GDM1 (cell line): ENCODE measurements at regions not wholly inside any gene's neighbourhood (a gene's known extent, or its start where the extent isn't known, plus 50 kb on each side); places are given as distances from the start of the nearest gene placed in this dataset.
"Not testable (repeated sequence)": the region's sequence is repeated elsewhere in the genome, so short reads cannot be mapped to it uniquely, and the experiment has no call there.

Experiments
- DNase-seq: peaks from one replicate; lab custom pipeline; 2025; lab: John Stamatoyannopoulos, UW

DNA sequence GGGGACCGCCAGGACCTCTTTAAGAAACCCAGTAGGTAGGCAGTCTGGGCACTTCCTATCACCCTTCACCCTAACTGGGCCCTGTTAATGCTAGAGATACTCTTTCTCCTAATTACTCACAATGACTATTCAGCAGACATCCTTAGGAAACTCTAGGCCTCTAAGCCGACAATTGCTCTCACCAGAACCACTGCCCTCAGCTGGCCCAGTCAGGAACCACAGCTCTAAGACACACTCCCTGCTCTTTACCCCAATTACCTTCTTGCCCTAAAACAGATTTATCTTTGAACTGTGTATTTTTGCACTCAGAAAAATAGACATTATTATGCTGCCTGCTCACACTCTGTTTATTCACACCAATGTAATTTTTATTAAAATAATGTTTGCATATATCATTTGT, 432.6 kb upstream of the SLC30A5 start:
- DNase-seq: no peak

DNA sequence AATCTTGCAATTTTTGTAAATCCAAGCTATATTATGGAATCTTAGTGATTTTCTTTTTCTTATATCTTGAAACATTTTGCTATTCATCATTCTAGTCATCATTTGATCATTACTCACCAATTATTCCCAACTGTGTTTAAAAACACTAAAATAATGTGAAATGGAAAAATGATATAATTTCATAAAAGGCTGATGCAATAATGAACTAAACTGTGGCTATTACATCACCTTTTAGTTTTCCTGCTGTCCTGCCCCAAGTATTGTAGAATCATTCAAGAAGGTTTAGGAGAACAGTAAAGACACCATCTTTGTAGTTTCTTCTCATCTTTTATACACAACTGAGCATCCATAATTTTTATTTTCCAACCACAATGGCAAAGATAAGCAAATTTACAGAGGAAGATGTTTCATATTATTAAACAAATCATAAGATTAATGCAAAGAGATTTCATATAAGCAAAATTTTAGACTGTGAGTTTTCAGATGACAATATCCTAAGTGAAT, 431.0 kb upstream of the SLC30A5 start:
- no peak for DNase-seq

DNA sequence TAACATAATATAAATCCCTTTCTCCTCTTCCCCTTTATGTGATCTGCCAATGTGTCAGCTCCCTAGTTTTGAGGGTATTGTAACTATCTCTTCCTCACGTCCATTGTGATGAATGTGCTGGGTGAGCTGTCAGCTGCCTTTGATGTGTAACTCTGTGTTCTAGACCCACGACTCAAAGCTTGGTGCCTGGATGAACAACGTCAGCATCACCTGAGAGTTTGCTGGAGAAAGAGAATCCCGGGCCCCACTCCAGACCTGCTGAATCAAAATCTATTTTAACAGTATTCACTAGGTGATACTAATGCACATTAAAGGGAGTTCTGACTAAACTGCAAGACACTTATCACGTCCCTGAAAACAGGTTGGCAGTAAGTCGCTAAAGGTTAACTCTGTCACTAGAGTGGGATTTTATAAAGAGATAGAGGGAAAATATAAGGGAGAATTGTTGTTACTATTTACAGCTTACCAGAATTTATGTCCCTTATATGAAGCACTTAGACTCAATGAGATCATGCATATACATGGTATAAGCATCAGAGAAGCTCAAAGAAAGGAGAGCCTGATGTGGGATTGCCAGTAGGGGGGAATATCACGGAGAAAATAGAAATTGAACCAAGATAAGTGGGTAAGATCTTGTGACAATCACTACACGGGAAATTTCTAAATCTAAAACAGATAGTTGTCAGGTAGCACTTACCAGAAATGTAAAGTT, 423.8 kb upstream of the SLC30A5 start:
- no peak for DNase-seq

DNA sequence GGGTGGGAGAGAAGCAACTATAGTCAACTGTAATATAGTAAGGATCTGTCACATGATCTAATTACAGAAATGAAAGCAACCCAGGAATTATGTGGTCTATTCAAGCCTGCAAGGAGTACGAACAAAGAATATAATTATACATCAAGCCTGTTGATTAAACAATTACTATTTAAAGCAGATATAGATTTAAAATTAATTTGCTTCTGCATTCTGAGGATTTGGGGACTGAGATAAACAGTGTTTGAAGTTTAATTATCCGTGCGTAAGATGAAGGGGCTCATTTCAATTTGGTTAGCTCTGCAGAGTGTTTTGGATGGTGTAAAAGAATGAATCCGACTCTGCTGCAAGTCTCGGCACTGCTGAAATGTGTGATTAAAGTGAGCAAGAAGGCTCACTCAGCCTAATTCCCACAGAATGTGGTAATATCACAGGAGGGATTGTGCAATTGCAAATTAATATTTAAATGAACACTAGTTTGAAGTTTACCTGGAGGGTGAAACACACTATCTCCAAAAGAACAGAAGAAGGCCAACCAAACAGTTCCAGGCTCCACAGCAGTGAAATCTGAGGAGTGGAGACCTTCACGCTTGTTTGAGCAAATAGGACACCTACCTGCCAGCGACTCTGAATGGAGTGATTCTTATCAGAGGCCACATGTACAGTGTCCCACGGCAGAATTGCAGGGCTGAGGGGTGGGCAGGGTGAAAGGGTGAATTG, 420.6 kb upstream of the SLC30A5 start:
- no peak for DNase-seq

DNA sequence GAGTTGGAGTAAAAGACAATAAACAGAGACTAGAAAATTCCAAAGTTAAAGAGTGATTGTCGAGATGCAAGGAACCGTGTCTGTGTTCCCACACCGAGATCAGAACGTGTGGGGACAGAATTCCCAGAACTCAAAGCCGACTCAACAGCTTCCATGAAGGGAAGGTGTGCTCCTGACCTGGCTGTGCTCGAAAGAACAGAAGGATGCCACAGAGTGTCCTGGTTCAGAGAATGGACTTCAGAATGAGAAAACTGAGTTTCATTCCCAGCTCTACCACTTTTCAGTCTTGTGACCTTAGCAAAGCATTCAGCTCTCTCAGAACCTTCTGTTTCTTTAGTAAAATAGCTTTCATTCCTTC, 420.0 kb upstream of the SLC30A5 start:
- no peak for DNase-seq

DNA sequence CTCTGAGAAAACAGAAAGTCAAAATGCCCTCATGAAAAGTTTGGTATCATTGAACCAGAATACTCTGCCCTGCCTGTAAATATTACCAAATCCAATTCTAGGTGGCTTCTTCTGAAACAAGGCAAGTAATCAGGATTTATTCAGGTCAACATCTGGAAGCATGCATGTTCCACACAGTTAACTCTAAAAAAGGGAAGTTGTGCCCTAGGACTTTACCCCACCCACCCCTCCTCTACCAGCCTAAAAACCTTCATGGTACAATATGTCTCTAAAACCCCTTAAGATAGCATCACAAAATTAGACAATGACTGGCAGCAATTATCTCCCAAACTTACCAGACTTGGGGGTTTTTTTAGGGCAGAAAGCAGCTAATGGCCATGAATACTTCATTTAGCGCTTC, 414.8 kb upstream of the SLC30A5 start:
- no peak for DNase-seq

DNA sequence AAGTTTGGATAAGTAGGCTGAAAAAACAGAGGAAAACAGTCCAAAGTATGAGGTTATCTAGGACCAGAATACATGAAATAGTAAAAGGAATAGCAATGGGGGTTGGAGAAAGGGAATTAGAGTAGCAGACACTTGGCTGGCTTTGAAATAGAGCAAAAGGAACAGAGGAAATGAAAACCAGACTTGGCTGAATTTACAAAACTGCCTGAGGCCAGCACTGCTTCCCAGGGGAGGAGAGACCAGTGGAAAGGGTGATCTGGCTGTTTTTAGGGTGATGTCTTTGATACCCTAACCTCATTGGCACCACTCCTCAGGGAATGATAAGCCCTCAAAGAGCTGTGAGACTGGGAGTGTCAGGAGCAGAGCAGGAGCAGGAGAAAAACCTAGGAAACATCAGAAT, 413.4 kb upstream of the SLC30A5 start:
- no peak for DNase-seq

DNA sequence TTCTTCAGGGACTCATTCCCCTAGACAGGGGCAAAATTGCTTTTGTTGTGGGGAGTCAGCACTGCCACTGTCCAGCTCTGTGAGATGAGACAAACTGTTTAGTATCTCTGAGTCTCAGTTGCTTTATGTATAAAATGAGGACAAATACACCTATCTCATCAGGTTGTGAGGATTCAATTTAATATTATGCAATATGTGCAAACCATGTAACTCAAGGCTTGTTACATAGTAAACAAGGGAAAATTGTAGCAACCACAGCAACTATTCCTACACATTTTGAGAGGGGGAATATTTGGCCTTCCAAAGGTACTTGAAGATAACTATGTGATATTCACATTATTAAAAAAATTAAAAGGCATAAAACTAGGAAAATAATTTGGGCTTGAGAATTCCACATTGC, 411.9 kb upstream of the SLC30A5 start:
- DNase-seq: no peak

DNA sequence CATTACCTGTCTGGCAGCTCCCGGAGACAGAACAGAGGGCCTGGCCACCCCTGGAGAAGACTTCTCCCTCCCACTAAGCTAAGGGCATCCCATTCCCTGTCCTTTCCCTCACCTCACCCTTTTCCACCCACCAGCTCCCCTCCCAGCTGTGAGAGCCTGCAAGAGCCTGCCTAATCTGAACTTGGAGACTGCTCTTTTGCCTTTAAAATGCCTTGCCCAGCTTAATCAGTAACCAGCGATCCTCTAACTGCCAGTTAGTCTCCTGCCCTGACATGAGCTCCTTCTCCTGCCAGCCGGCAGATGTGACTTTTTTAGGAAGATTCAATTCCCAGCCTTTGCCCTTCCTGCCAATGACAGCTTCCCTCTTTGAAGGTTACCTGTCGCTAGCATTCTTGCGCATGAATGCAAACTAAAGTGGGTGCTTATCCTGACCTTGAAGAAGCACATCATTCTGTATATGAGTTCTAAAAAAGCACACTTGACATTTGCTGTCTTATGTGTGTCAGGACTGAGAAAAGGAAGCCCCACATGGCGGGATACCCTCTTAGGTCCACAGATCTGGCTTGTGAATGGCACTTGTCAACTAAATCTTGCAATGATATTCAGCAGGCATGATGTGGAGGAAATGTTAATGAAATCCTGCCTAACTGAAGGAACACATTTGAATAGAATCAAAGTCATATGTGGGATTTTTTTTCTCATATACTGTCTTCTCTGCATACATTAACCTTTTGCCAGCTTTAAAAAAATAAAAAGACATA, 411.2 kb upstream of the SLC30A5 start:
- DNase-seq: no peak

DNA sequence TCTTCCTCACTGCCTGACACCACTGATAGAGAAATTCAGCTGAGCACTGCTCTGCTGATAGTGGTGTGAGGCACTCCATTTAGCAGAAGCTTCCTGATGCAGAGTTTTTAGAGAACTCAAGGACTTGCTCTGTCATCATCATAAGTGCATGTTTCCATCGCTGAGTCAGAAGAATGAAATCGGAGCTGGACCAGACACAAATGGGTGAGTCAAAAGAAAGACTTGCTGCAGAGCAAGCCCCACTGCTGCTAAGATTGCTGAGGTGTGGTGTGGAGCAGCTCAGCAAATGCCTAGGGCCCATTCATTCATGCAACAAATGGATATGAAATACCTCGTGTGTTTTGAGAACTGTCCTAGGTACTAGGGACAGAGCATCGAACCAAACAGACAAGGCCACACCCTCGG, 410.2 kb upstream of the SLC30A5 start:
- no peak for DNase-seq

DNA sequence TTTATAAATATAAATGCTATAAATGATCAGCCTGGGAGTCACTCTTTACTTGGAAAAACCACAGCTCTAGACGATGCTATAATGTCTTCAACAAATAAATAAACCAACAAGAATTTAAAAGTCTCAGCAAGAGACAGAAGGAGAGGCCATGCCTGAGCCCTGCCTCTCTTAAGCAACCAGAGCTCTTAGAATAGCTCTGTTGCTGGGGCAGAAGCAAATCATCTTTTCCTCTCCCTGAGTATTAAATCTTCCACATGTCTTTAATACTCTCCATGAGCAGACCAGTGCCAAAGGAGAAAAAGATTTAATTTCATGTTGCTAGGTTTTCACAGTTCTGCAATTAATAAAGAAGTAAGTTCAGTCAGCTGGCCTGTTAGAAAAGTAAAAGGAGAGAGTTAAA, 408.0 kb upstream of the SLC30A5 start:
- DNase-seq: no peak

DNA sequence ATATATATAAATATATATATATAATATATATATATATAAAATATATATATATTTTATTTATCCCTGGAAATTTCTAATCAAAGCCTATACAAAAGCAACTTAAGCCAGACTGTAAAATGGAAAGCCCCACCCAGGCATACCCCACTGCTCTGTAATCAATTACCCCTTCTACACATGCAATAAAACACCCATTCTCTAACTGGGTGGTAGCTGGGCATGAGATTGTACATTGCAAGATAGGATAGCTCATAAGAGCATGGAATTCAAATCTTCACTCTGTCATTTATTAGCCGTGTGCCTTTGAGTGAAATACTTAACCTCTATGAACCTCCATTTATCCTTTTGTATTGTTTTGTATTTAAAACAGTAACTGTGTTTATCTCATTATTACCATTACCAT, 405.3 kb upstream of the SLC30A5 start:
- DNase-seq: no peak

DNA sequence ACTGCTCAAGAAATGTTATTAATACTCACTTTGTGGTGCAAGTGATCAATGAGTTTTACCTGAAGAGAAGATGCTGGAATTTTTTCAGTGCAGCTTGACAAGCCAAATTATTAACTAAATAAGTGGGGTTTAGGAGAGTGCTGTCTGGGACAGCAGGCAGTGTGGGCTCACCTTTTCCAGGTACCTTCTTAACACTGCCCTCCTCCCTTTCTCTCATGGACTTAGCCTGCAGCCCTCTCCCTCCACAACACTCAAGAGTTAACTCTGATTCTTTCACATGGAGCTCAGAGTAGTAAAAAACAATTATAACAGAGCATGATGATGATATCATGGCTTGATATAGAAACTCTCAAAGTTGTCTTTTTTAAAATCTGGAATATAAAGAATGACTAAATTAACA, 404.8 kb upstream of the SLC30A5 start:
- no peak for DNase-seq

DNA sequence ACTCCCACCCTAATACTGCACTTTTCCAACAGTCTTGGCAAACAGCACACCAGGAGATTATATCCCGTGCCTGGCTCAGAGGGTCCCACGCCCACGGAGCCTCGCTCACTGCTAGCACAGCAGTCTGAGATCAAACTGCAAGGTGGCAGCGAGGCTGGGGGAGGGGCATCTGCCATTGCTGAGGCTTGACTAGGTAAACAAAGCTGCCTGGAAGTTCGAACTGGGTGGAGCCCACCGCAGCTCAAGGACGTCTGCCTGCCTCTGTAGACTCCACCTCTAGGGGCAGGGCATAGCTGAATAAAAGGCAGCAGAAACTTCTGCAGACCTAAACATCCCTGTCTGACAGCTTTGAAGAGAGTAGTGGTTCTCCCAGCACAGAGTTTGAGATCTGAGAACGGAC, 401.9 kb upstream of the SLC30A5 start:
- DNase-seq: not testable (repeated sequence)

DNA sequence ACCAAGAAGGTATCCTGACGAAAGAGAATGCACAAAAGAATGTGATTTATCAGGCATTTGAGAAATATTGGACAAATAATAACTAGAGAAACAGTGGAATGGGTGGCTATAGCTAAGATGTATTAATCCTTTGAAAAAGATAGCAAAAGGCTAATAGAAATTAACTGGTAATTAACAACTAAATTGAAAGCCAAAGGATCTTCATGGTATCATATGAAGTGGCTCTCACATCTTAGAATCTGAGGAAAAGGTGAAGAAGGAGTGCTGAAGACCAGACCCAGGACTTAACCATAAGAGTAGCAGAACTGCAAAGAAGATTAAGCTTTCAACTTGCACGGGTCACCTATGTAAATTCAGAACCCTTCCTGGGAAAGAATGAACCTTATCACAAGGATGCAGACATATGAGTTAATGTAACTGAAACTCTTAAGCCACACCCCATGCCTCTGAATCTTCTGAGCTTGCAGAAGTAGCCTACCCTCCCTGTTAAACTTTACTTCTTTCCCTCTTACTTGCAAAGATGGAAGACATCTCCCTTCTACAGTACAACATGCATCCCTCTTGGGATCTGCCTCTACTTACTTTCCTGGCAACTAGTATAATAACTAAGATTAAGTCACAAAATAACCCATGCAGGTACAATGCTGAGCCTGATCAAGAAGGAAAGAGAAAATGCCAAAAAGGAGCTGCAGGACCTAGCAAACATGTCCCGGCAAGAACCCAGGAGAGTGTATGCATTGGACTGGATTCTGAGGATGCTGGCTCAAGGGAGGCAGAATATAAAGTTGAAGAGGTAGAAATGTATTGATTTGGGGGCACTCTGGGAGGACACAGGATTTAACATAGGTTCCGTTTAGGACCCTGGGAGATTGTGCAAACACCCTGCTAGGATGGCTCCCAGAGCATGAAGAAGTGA, 395.5 kb upstream of the SLC30A5 start:
- no peak for DNase-seq

DNA sequence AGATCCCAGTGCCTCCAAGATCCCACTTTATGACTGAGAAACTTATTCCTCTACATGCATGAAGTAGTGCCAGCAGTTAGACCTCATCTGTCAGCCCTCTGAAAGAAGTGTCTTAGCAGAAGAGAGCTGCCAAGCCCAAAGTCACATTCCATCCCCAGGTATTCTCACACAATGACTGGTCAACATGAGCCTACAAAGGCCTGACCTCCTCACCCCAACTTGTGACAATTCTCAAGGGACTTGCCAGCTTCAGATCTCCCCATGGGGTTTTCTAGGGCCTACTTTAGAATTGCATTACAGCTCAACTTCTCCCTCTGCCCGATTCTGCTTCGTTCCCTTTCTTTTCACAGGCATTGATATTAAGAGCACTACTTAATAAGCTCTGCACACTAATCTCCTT, 393.8 kb upstream of the SLC30A5 start:
- no peak for DNase-seq

DNA sequence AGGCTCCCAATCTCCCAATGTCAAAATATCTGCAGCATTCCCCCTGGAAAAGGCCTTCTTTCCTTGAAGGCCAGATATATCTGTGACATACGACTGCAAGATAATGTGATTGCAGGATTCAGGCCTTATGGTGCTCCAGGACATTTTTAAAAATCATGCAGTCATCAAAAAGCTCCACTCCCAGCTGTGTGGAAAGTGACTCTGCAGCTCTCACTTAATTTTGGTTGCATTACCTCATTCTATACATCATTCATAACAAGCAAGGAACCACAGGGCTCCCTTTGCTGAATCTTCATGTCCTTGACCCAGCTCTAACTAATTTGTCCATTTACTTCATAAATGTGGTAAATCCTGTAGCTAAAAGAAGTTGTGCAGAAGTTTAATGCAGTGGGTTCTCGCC, 386.2 kb upstream of the SLC30A5 start:
- DNase-seq: no peak

DNA sequence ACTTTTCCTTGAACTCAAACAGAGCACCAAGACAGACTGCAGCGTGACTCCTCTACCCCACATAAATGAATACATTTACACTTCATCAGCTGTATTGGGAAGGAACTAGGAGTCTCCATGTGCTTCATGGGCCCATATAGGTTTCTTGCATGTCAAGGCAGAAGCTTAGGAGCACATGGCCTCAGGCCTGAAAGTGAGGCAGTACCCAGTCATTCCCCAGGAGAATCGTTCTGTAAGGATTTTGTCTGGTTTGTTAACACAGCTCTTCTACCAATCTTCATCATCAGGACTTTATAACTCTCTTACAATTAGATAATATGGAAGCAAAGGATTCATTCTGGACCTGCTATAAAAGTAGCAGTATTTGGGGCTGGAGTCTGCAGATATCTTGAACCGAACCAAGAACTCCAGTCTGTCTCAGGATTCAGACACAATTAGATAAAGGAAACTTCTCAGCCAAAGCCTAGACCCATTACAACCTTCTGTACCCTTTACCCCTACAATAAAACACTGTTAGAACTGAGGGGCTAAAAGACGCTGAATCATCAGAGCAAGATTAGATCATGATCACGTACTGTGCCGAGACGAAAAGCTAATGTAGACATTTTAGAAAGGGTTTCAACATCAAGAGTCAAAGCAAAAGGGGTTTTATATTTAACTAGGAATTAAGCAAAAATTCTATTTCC, 385.5 kb upstream of the SLC30A5 start:
- DNase-seq: no peak

DNA sequence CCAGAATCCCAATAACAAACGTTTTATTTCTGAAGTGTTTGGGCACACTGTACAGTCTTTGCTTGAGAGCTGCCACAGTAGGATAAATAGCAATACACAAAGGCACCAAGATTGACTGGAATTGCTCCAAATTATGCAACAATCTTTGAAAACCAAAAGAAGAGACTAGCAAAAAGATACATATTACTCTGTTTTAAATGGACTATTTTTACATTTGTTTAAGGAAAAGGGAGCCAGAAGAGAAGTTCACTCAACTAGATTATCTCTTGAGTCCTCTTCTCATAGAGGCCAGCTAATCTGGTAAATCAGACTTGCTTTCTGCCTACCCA, 385.0 kb upstream of the SLC30A5 start:
- no peak for DNase-seq

DNA sequence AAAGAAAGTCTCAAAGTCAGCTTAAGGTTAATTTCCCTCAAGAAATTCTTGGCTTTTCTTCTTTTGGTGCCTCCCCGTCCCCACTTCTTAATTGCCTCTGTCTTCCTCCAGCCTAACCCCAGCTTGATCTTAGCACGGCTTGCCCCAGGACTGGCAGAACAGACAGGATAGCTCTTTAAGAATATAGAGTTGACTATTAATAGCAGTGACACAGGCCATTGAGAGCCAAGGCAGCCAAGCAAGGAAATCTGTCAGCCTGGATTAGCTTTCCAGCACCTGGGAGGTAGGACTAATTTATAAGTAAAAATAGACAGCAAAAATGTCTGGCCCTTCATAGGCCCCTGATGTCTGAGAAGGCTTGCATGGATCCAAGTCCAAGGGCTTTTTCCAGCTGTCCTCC, 384.6 kb upstream of the SLC30A5 start:
- no peak for DNase-seq

DNA sequence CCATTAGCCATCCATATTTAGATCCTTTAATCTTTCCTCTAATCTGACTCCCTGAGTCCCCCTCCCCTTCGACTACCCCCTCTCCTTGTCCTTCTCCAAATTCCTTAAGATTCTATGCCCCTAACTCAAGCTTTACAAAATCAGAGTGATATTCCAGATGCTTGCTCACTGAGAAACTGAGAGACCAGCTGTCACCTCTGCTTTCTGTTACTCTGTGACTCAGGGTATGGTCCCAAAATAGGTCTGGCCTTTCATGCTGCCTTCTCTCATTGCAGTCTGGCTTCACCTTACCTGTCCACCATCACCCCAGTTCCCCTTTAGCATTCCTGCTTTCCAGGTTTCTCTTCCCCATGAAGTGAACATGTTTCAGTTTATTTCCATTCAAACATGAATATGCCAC, 383.3 kb upstream of the SLC30A5 start:
- DNase-seq: no peak
